Gastroesophageal sphincter (tissue), 4 donors: ENCODE measurements at regions not wholly inside any gene's neighbourhood (a gene's known extent, or its start where the extent isn't known, plus 50 kb on each side); places are given as distances from the start of the nearest gene placed in this dataset.
"Not testable (repeated sequence)": the region's sequence is repeated elsewhere in the genome, so short reads cannot be mapped to it uniquely, and the experiment has no call there.

Experiments
- ATAC-seq: fragments of 150-250 bp; one replicate; pipeline ENCODE4 v1.9.1; 2016; ENCODE audit warnings: mild to moderate bottlenecking, moderate library complexity
- H3K27ac ChIP-seq, 4 donors: fragments of 200-600 bp; sonication (generic) in 3 of 4; 1 replicate in 3 of 4; 2 replicates in 1 of 4; pipeline ENCODE4 v1.5.1; 2016 to 2019
- H3K27me3 ChIP-seq: fragments of 200-600 bp; sonication (generic); one replicate; pipeline ENCODE4 v1.5.1; 2019
- H3K36me3 ChIP-seq, 2 donors: fragments of 200-600 bp; sonication (generic); one replicate each; pipeline ENCODE4 v1.5.1; 2019; ENCODE audit warnings: control low read depth in 1 of 2
- H3K4me1 ChIP-seq, 3 donors: fragments of 200-600 bp; sonication (generic); 1 replicate in 2 of 3; 2 replicates in 1 of 3; pipeline ENCODE4 v1.5.1; 2016 to 2019; ENCODE audit warnings: control low read depth in 2 of 3
- H3K4me3 ChIP-seq, 2 donors: fragments of 200-600 bp; sonication (generic); one replicate each; pipeline ENCODE4 v1.5.1; 2019; ENCODE audit warnings: mild to moderate bottlenecking in 1 of 2, moderate library complexity in 1 of 2
- H3K9me3 ChIP-seq, 3 donors: fragments of 200-600 bp; sonication (generic); one replicate each; pipeline ENCODE4 v1.5.1; 2017 to 2019; ENCODE audit warnings: control low read depth in 2 of 3
- CTCF ChIP-seq, 4 experiments: fragments of 200-600 bp in 2 of 4; fragments of 450-650 bp in 2 of 4; sonication (generic) in 1 of 4; IDR thresholded peaks; one replicate each; pipeline ENCODE4 v1.5.1; 2017 to 2019; ENCODE audit warnings: antibody characterized with exemption in 4 of 4, mild to moderate bottlenecking in 2 of 4, moderate library complexity in 2 of 4
- EP300 ChIP-seq: sonication (generic); formaldehyde crosslinking; IDR thresholded peaks from one replicate; pipeline ENCODE4 v1.6.1; 2017; ENCODE audit warnings: antibody characterized with exemption, mild to moderate bottlenecking
- POLR2A ChIP-seq, 2 donors: fragments of 450-650 bp; IDR thresholded peaks; one replicate each; pipeline ENCODE4 v1.6.1; 2017; ENCODE audit warnings: antibody characterized with exemption in 2 of 2, mild to moderate bottlenecking in 2 of 2, moderate library complexity in 1 of 2
- POLR2AphosphoS5 ChIP-seq: sonication (generic); formaldehyde crosslinking; IDR thresholded peaks from one replicate; pipeline ENCODE4 v1.6.1; 2017; ENCODE audit warnings: antibody characterized with exemption
- WGBS, 2 donors: methylation state at CpG; one replicate each; pipeline ENCODE4 v1.1.5; 2018; ENCODE audit warnings: low coverage in 1 of 2; 5-methylcytosine and 5-hydroxymethylcytosine counted together

DNA sequence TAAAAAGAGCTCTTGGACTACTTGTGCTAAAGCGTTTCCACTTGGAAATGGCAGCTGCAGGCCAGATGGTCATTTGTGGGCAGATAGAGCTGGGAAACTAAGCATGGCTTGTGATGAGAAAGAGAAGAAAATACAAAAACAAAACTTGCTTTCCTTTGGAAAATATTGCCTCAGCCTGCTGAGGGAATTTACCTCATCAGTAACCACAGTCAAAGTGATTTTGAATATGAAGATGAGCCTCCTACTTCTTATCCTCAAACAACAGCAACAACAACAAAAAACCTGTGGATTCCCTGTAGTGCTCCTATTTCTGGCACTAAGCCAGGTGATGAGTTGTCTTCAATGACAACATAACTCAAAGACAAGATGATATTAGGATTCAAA lies 62.7 kb upstream of the FIBIN start:
- H3K4me3 ChIP-seq: no peak overlapping the region
- peak overlapping the region in 2 of 4 donors; percentile 12 to 21 for H3K27ac ChIP-seq
- TF ChIP-seq EP300 (no peak), CTCF (IDR thresholded peaks at IDR 0.05) (no peak), POLR2A (IDR thresholded peaks at IDR 0.05) (no peak), POLR2AphosphoS5 (no peak)
- ATAC-seq: peak; percentile 18
- 29 to 63% methylated on average over 1 of the region's 1 CpG for WGBS, 2 donors
- no peaks in the 10 kb centered on the region for H3K9me3 ChIP-seq
- peaks cover 0 to 23% (median 0%) of the 10 kb centered on the region in 3 donors for H3K4me1 ChIP-seq
- H3K27me3 ChIP-seq: no peaks in the 10 kb centered on the region
- H3K36me3 ChIP-seq: no peaks in the 10 kb centered on the region

GRCh38 chr11:26931881-26932280 lies 62.0 kb upstream of the FIBIN start:
- peak overlapping the region in 2 of 4 donors; percentile 0 to 12 for H3K27ac ChIP-seq

GRCh38 chr11:26936109-26936508 lies 57.8 kb upstream of the FIBIN start:
- H3K9me3 ChIP-seq: no peaks in the 10 kb centered on the region
- H3K4me1 ChIP-seq: peaks cover 0 to 3% (median 0%) of the 10 kb centered on the region in 3 donors
- no peaks in the 10 kb centered on the region for H3K27me3 ChIP-seq
- H3K36me3 ChIP-seq: no peaks in the 10 kb centered on the region
- no peak for TF ChIP-seq POLR2A (IDR thresholded peaks at IDR 0.05)
- TF ChIP-seq CTCF (IDR thresholded peaks at IDR 0.05): no peak
- no peak for TF ChIP-seq EP300
- TF ChIP-seq POLR2AphosphoS5: no peak
- 82 to 95% methylated on average over 2 to 3 of the region's 3 CpGs for WGBS, 2 donors
- no peak overlapping the region for H3K4me3 ChIP-seq
- no peak for ATAC-seq
- H3K27ac ChIP-seq: no peak overlapping the region

More at GRCh38 chr11:26931881-26932280, 62.0 kb upstream of the FIBIN start:
- H3K9me3 ChIP-seq: no peaks in the 10 kb centered on the region
- no peak for ATAC-seq
- no peak overlapping the region for H3K4me3 ChIP-seq
- H3K27me3 ChIP-seq: no peaks in the 10 kb centered on the region
- H3K4me1 ChIP-seq: peaks cover 0 to 23% (median 0%) of the 10 kb centered on the region in 3 donors
- H3K36me3 ChIP-seq: no peaks in the 10 kb centered on the region
- TF ChIP-seq CTCF (IDR thresholded peaks at IDR 0.05): no peak

GRCh38 chr11:26937386-26937785 lies 56.5 kb upstream of the FIBIN start:
- H3K27me3 ChIP-seq: no peaks in the 10 kb centered on the region
- H3K9me3 ChIP-seq: no peaks in the 10 kb centered on the region
- no peaks in the 10 kb centered on the region for H3K4me1 ChIP-seq
- H3K4me3 ChIP-seq: no peak overlapping the region
- no peak overlapping the region for H3K27ac ChIP-seq
- TF ChIP-seq CTCF (IDR thresholded peaks at IDR 0.05) (no peak), POLR2AphosphoS5 (no peak), EP300 (no peak), POLR2A (IDR thresholded peaks at IDR 0.05) (no peak)
- H3K36me3 ChIP-seq: no peaks in the 10 kb centered on the region
- ATAC-seq: no peak

DNA sequence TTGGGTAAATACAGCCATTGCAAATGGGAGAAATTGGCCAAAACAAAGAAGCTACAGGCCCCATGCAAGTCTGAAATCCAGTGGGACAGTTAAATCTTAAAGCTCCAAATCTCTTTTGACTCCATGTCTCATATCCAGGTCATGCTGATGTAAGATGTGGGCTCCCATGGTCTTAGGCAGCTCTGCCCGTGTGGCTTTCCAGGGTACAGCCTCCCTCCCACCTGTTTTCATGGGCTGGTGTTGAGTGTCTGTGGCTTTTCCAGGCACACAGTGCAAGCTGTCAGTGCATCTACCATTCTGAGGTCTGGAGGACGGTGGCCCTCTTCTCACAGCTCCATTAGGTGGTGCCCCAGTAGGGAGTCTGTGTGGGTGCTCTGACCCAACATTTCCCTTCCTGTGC lies 53.4 kb upstream of the FIBIN start:
- H3K4me3 ChIP-seq, ATAC-seq, H3K27ac ChIP-seq, H3K36me3 ChIP-seq, H3K9me3 ChIP-seq, H3K27me3 ChIP-seq: not testable (repeated sequence)
- H3K4me1 ChIP-seq: peaks cover 0 to 11% (median 6%) of the 10 kb centered on the region in 3 donors
- WGBS, 2 donors: 100% methylated on average over 1 of the region's 2 CpGs; no CpG with 5 or more reads in 1 of the 2 donors

DNA sequence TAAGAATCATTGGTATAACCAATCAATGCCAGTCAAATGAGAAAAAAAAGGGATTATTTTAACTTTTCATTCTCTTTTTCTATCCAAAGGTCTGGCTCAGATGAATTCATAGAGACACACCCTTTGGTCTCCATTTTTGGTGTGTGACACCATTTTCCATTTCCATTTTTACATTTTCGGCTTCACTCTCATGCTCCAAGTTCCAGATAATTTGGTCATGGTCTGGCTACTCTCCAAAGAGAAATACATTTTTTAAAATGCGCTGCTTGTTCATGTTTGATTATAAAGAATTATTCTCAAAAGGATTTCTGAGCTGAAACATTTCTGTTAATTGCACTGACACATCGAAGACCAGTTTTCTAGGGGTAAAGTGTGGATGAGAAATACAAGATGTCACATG lies 51.6 kb upstream of the FIBIN start:
- Histone ChIP-seq H3K36me3 (no peaks in the 10 kb centered on the region), H3K27me3 (no peaks in the 10 kb centered on the region), H3K4me1 (peaks cover 3 to 25% (median 12%) of the 10 kb centered on the region in 3 donors), H3K27ac (no peak overlapping the region), H3K9me3 (no peaks in the 10 kb centered on the region), H3K4me3 (no peak overlapping the region)
- ATAC-seq: no peak
- WGBS, 2 donors: 54 to 67% methylated on average over 3 of the region's 3 CpGs
- TF ChIP-seq POLR2AphosphoS5 (no peak), EP300 (no peak), POLR2A (IDR thresholded peaks at IDR 0.05) (no peak), CTCF (IDR thresholded peaks at IDR 0.05) (no peak)
